Activated CD4-positive, alpha-beta T cell treated with anti-CD3 and anti-CD28 coated beads for 48 hours (primary cell): ENCODE measurements at regions not wholly inside any gene's neighbourhood (a gene's known extent, or its start where the extent isn't known, plus 50 kb on each side); places are given as distances from the start of the nearest gene placed in this dataset.
"Not testable (repeated sequence)": the region's sequence is repeated elsewhere in the genome, so short reads cannot be mapped to it uniquely, and the experiment has no call there.

Experiments used
- DNase-seq: peaks from one replicate; pipeline ENCODE4 v3.0.0-alpha.2; 2020

DNA sequence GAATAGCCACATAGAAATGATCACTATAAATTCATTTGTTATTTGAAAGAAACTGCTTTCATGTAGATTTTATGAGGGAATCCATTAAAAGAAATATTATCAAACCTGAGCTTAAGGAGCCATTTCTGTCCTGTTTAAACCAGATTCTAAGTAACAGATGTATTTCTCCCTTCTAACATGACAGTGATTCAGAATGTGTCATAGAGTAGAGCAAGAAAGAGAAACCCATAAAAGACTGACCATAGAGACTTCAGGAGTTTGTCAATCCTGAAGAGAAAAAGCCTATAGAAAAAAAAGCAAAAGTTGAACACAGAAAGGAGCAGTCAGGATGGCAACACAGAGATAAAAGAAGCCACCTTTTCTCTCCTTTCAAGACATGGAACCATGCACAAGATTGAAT lies 390.6 kb downstream of the PRIM2 start:
- DNase-seq: not testable (repeated sequence)

DNA sequence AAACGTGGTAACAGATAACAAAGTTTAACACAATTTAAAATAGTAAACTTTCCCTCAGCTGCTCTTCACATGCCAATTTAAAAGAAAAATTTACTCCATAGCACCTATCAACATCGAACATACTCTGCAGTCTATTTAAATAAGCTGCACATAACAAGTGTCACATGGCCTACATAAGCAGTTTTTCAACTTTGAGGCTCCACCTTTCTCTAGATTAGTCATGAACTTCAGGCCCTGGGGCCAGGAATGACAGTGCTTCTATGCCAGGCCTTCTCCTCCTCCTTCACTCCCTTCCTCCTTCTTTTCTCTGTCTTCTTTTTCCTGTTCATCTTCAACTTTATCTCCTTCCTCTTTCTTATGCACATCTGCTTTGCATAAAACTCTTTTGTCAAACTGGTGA lies 405.1 kb downstream of the PRIM2 start:
- not testable (repeated sequence) for DNase-seq

DNA sequence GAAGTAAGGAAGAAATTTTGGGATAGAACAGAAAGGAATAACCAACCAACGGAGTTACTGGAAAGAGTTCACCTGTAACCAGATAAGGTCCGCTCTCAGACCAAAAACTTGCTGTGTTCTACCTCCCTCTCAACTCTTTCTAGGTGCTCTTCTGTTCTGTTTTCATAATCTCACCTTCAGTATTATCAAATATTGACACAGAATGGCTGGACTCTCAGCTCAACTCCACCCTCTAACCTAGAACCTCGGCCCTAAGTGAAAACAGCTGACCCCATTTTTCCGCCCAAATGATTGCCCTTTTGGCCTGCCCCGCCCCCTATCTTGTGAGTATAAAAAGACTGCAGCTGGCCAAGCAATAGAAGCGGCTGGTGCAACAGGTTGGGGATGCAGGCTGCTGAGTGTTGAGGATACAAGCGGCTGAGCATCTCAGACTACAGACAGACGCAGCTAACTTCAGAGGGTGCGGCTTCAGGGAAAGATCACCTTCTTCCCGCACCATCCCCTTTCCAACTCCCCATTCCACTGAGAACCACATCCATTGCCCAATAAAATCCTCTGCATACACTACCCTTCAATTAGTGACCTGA lies 406.5 kb downstream of the PRIM2 start:
- DNase-seq: not testable (repeated sequence)

DNA sequence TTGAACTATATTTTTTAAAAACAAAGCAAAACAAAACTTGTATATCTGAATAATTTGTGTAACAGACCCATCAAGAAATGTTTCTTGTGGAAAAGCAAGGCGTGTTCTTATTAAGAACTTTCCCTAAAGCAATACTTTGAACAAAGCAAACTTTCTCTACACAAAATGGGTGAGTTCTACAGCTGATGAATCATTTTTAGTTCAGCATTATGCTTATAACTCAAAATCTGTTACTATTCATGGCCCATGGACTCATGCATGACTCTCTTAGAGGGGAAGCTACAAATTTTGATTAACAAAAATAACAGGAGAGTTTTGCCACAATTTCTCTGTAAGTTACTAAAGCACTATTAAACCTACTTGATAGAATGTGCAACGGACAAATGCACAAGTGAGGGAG lies 412.0 kb downstream of the PRIM2 start:
- not testable (repeated sequence) for DNase-seq

DNA sequence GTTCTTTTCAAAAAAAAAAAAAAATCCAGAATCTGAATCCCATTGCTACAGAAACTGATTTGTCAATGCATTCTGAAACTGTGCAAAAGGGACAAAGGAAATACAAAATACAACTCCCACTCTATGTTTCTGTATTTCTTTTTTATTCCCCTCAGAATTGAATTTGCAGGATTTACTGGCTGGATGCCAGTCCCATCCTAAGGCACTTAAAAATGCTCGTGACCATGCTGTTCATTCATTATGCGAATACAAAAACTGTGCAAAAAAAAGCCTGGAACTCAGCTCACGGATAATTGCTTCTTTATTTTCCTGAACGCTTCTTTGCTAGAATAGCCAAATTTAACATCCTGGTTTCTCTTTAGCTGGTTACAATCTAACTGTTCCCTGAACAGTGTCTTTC lies 413.3 kb downstream of the PRIM2 start:
- DNase-seq: not testable (repeated sequence)

DNA sequence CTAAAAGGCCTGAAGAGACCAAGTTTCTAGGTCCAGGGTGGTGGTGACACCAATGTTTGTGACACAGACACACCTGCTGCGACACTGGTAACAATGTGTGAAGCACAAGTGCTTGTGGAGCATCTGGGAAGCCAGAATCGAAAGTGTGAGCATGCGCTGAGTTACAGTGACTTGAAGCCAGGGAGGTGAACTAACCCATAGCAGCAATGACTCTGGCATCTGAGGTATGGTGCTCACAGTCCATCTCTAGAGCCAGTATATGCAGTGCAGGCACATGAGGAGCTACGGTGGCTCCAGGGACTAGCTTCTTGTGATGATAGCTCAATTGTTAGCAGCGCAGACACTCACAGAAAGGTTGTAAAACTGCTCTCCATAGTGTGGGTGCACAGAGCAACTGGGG lies 430.3 kb downstream of the PRIM2 start:
- not testable (repeated sequence) for DNase-seq

DNA sequence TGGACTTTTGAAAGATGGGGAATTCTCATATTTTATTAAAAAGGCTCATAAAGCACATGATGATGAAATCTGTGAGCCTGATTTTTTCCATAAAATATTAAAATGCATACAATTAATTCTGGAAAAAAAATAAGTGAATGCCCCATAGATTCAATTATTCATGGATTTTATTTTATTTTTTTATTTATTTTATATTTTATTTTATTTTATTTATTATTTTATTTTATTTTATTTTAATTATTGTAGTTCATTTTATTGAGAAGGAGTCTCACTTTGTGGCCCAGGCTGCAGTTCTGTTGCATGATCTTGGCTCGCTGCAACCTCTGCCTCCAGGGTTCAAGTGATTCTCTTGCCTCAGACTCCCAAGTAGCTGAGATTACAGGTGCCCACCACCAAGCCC lies 442.4 kb downstream of the PRIM2 start:
- DNase-seq: not testable (repeated sequence)

DNA sequence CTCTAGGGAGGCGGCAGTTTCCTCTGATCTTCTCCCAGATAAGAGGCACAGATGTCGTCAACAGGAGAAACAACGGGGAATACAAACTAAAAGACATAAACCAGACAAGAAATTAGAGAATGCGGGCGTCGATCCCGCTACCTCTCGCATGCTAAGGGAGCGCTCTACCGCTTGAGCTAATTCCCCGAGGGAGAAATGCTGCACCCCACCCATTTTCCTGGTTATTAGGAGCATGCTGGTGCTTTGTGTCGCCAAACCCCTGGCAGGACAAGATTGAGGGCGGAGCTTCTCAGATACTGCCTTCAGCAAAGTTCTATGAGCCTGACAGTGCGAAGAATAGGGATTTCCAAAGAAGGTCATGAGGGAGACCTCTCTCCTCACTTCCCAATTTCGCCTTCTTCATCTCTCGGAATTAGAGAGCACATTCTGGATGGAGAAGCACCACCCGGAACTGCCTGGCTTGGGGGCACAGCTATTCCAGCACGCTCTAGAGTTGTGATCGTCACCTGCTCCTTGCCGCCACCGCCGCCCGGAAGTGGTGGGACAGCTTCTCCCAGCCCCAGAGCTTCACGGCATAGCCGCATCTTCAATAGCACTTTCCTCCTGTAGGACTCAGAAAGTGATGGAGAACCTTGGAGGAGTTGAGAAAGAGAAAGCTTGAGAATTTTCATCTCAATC lies 475.4 kb downstream of the PRIM2 start:
- not testable (repeated sequence) for DNase-seq

DNA sequence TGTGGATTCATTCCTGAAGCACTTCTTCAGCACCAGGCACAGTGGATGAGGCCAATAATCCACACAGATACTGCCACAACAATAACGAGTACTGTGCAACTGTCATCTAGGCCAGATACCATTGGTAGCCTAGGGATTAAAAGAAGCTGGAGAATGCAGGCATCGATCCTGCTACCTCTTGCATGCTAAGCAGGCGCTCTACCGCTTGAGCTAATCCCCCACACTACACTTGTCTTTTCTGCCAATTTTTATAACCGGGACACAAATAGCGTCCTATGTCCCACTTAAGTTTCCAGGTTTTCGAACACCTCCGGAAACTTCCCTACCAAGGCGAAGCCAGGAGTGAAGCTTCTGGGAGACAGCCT lies 475.9 kb downstream of the PRIM2 start:
- DNase-seq: not testable (repeated sequence)

DNA sequence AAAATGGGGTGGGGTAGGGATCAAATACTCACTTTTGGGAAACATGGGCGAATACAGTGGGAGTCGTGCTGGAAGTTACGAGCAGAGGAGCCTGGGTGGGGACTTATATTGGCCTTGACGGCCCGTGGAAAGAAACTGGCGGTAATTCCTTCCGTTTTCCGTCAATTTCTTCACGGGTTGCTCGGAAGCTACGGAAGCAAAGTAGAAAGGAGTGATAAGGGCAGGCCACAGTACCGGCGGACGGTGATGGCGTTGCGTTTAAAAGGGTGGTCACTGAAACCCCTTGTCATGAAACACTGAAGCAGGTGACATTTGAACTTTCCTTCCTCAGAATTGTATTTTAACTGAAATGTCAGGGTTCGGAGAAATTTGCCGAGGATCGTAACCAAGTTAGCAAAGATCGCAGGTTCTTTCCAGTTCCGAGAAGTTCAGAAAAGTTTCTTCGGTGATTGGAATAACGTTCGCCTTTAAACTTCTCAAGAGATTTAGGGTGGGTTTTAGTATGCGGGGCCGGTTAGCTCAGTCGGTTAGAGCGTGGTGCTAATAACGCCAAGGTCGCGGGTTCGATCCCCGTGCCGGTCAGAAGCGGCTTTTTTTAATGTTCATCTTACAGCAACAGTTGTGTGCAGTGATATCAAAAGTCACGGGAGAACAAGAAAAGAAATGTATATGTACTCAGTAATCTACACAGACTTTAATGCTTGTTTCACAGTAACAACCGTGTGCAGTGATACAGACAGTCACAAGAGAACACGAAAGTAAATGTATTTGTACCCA lies 482.5 kb downstream of the PRIM2 start:
- DNase-seq: peak; percentile 31

DNA sequence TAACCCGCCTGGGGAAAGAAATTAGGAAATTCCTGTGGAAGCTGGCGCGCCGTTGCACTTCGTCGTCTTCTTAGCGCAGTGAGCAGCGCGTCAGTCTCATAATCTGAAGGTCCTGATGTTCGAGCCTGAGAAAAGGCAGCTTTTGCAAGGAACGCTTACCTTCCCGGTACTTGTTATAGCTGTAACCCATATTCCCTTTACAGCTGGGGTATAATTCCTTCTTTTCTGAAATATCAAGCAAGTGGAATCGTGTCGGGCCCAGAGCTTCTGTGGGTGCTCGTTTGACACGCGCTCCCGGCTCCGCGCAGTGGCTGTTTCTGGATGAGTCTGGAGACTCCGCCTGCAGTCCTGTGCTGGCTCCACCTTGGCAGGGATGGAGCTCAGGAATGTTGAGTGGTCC lies 491.2 kb downstream of the PRIM2 start:
- DNase-seq: not testable (repeated sequence)

DNA sequence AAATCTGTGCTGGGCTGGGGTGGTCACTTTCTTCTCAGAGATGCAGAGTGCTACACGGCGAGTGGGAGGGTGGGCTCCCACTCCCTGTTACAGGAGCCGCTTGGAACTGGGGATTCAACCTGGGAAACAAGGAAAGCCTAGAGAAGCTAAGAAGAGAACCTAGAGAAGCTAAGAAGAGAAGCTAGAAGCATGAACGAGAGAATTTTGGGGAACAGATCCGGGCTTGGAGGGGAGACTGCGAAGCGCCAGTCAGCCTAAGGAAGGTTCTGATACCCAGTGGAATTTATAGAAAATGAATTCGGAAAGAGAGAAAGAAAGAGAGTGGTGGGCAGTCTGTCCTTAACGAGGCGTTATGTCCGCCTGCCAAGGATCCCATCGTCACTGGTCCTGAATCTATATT lies 492.0 kb downstream of the PRIM2 start:
- DNase-seq: not testable (repeated sequence)

DNA sequence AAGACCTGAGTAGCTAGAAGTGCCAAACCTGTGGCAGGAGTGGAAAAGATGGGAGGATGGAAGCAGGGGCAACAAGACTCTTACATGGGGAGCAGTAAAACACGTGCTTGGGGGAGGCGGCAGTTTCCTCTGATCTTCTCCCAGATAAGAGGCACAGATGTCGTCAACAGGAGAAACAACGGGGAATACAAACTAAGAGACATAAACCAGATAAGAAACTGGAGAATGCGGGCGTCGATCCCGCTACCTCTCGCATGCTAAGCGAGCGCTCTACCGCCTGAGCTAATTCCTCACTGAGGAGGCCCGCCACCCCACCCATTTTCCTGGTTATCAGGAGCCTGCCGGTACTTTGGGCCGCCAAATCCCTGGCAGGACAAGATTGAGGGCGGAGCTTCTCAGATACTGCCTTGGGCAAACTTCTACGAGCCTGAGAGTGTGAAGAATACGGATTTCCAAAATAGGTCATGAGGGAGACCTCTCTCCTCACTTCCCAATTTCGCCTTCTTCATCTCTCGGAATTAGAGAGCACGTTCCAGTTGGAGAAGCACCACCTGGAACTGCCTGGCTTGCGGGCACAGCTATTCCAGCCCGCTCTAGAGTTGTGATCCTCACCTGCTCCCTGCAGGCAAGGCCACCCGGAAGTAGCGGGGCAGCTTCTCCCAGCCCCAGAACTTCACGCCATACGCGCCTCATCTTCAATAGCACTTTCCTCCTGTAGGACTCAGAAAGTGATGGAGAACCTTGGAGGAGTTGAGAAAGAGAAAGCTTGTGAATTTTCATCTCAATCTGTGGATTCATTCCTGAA lies 496.0 kb downstream of the PRIM2 start:
- DNase-seq: not testable (repeated sequence)

DNA sequence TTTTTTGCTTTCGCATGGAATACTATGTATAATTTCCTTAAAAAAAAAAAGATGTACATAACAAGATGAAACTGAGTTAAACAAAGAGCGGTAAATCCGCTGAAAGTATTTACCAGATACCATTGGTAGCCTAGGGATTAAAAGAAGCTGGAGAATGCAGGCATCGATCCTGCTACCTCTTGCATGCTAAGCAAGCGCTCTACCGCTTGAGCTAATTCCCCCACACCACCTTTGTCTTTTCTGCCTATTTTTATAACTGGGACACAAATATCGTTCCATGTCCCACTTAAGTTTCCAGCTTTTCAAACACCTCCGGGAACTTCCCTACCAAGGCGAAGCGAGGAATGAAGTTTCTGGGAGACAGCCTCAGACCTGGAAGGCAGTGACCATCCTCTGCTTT lies 498.4 kb downstream of the PRIM2 start:
- not testable (repeated sequence) for DNase-seq

DNA sequence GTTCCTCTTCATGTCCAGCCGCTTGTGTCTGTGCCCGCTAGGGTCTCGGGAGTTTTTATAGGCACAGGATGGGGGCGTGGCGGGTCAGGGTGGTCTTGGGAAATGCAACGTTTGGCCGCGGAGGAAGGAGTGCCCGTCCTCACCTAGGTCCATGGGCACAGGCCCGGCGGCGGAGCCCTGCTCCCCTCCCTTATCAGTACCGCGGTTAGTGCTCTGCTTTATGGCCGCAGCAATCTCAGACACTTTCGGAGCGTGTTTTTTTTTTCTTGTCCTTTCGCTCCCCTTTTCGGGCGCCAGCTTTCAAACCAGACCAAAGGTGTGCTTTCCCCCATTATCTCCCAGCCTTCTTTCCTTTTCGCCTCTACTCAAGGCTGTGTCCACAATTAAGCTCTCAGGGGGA lies 503.9 kb downstream of the PRIM2 start:
- not testable (repeated sequence) for DNase-seq

DNA sequence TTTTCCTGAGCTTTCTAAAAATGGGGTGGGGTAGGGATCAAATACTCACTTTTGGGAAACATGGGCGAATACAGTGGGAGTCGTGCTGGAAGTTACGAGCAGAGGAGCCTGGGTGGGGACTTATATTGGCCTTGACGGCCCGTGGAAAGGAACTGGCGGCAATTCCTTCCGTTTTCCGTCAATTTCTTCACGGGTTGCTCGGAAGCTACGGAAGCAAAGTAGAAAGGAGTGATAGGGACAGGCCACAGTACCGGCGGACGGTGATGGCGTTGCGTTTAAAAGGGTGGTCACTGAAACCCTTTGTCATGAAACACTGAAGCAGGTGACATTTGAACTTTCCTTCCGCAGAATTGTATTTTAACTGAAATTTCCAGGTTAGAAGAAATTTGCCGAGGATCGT lies 505.0 kb downstream of the PRIM2 start:
- DNase-seq: not testable (repeated sequence)

DNA sequence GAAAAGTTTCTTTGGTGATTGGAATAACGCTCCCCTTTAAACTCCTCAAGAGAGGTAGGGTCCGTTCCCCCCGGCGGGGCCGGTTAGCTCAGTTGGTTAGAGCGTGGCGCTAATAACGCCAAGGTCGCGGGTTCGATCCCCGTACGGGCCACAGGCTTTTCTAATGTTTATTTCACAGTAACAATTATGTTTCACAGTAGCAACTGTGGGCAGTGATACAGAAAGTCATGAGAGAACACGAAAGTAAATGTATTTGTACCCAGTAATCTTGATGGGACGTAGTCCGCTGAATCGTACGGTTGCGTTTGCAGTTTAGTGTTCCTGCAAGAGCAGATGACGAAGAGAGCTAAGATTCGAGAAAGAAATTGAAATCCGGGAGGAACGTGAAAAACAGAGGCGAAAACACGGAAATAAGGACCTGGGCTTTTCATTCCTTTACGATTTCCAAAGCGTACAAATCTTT lies 505.5 kb downstream of the PRIM2 start:
- DNase-seq: no peak

DNA sequence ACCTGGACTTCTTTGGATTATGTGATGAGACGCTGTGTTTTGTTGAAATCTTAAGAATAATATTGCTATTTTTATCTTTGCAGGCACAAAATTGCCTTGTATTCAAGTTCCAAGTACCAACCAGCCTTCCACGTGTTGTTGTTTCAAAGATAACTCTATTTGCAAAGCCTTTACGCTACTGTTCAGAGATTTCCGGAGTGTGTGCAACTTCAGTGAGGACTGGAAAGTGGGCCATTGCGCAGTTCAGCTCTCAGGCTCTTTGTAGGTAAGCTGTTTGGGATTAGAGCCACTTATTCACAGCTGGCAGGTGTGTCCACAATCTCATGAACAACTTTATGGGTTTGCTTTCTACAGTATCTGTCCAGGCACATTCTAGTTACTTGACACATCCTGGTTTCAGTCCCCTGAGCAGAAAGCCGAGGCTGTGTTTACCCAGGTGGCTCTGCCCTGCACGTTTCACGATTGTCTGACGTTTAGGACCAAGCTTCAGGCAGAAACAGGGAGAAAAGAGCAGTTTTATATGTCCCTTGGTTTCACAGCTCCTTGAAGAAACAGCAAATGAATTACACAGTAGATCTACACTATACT lies 520.3 kb downstream of the PRIM2 start:
- DNase-seq: not testable (repeated sequence)

DNA sequence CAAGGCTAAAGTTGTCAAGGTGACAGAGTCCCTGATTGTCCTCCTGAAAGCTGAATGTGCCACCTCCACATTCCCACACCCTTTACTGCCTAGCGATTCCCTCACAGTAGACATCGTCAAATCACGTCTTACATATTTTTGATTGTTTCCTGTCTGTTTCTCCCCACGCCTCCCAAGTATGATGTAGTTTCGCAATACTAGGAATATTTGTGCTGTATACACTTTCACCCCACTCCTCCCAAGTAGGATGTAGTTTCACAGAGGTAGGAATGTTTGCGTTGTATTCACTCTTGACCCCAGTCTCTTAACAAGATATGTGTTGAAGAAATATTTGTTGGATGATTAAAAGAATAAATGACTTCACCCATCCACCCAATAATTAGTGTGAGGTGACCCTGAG lies 524.1 kb downstream of the PRIM2 start:
- not testable (repeated sequence) for DNase-seq

DNA sequence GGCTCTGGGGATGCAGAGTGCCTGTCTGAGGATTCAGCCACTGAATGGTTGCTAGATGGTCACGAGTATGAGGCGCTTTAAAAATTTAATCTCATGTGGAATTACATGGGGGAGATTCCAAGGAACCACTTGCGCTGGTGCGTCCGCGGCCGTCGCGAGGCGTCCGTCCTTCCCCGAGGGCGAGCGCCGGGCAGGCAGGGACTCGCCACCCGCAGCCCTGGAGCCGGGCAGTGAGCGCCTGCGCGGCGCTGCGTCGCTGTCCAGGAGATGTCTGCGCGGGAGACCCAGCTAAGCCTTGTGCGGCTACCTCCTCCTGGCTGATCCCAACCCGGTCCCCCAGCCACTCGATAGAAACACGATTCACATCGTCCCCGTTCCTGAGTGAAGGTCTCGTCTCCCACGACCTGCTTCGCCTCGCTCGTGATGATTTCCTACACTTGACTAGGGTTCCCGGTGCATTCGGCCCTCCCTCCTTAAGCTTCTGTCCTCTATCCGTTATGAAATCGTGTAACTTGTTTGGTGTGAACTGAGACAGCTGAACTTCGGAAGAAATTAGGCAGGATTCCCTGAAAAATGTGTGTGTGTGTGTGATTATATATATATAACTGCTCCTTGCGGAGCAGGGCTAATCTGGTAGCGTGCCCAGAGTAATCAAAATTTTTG lies 536.4 kb downstream of the PRIM2 start:
- not testable (repeated sequence) for DNase-seq

DNA sequence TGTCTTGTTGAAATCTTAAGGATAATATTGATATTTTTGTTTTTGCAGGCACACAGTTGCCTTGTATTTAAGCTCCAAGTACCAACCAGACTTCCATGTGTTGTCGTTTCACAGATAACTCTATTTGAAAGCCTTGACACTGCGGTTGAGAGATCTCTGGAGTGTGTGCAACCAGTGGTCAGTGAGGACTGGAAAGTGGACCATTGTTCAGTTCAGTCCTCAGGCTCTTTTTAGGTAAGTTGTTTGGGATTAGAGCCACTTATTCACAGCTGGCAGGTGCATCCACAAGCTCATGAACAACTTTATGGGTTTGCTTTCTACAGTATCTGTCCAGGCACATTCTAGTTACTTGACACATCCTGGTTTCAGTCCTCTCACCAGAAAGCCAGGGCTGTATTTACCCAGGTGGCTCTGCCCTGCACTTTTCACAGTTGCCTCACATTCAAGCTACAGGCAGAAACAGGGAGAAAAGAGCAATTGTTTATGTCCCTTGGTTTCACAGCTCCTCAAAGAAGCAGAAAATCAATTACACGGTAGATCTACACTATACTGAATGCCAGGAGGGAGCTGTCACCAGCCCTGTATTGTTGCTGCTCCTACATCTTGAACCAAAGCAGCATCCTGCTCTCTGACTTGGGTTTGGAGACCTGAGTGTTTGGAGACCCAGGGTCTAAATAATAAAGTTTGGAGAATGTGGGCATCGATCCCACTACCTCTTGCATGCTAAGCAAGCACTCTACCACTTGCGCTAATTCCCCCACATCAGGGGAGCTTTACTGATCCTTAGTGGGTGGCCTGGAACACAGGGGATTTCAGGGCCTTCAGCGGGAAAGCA lies 543.3 kb downstream of the PRIM2 start:
- DNase-seq: not testable (repeated sequence)
